T-helper 2 cell treated with Interferon-gamma antibody and Interleukin-4, amounts not matched to agents 5 μg/mL and 100 μg/mL, for 36 hours (primary cell): ENCODE measurements at regions not wholly inside any gene's neighbourhood (a gene's known extent, or its start where the extent isn't known, plus 50 kb on each side); places are given as distances from the start of the nearest gene placed in this dataset.

Experiments
- DNase-seq: peaks from one replicate; pipeline ENCODE4 v3.0.0; 2021; ENCODE audit warnings: low spot score
- H3K27ac Mint-ChIP-seq: one replicate; pipeline ENCODE4 v1.8.0; 2021; ENCODE audit warnings: mild to moderate bottlenecking, mixed read lengths
- H3K27me3 Mint-ChIP-seq: one replicate; pipeline ENCODE4 v1.8.0; 2021; ENCODE audit warnings: low read depth, mixed read lengths
- H3K36me3 Mint-ChIP-seq: one replicate; pipeline ENCODE4 v1.8.0; 2021; ENCODE audit warnings: low read depth, mixed read lengths
- H3K4me1 Mint-ChIP-seq: one replicate; pipeline ENCODE4 v1.8.0; 2021; ENCODE audit warnings: low read depth, mixed read lengths
- H3K4me3 Mint-ChIP-seq: one replicate; pipeline ENCODE4 v1.8.0; 2022; ENCODE audit warnings: mild to moderate bottlenecking, moderate library complexity, mixed read lengths
- H3K9me3 Mint-ChIP-seq: one replicate; pipeline ENCODE4 v1.8.0; 2021; ENCODE audit warnings: mixed read lengths

DNA sequence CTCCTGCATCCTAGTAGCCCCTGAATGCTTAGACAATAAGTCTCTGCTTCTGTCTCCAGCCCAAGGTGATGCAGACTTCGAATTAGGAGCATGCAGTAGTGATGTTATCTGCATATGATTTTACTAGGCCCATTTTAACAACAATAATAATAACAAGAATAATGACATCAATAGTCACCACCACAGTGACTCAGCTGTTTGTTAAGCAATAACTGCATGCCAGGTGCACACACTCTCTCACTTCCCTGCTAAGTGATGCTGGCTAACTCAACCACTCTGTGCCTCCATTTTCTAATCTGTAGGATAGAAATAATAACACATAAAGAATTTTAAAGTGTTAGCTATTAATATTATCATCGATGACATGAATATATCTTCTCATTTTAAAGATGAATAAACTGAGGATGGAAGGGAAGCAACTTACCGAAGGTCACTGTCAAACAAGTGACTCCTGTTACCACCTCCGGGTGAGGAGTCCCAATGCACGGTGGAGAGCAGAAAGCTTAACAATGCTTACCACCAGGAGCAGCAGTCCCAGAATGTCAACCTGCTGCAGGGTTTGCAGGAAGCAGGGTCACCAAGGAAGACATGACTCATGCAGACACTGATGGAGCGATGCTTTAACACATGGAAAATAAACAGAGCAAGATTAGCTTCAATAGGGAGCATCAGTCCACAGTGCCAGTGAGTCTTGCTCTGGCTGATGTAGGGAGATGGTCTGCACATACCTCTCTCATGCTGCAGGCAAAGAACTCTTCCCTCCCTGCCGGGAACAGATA is 290.2 kb downstream of the SPATA17 start:
- no peak for DNase-seq
- Mint-ChIP-seq H3K4me3 (no peak overlapping the region), H3K27me3 (peaks cover 5% of the 10 kb centered on the region), H3K9me3 (no peaks in the 10 kb centered on the region), H3K4me1 (no peaks in the 10 kb centered on the region), H3K27ac (no peak overlapping the region), H3K36me3 (no peaks in the 10 kb centered on the region)

DNA sequence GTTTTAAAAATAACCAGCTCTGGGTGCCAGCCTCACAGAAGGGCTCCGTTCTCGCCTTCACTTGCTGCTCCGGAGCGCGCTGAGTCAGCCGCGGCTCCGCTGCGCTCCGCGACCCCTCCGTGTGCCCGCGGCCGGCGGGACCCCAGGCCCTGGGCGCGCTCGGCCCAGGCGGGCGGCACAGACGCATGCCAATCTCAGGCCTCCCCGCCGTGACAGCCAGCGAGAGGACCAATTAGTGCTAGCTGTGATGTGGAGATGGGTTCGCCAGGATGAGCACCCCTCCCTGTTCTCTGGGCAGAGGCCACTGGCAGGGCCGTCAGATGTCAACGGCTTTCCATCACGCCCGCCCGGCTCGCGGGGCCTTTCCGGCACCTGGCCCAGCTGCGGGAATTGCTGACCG is 293.8 kb downstream of the SPATA17 start:
- no peak overlapping the region for H3K4me3 Mint-ChIP-seq
- no peaks in the 10 kb centered on the region for H3K4me1 Mint-ChIP-seq
- no peaks in the 10 kb centered on the region for H3K36me3 Mint-ChIP-seq
- no peaks in the 10 kb centered on the region for H3K9me3 Mint-ChIP-seq
- H3K27me3 Mint-ChIP-seq = peaks cover 7% of the 10 kb centered on the region
- DNase-seq = no peak
- H3K27ac Mint-ChIP-seq = no peak overlapping the region

DNA sequence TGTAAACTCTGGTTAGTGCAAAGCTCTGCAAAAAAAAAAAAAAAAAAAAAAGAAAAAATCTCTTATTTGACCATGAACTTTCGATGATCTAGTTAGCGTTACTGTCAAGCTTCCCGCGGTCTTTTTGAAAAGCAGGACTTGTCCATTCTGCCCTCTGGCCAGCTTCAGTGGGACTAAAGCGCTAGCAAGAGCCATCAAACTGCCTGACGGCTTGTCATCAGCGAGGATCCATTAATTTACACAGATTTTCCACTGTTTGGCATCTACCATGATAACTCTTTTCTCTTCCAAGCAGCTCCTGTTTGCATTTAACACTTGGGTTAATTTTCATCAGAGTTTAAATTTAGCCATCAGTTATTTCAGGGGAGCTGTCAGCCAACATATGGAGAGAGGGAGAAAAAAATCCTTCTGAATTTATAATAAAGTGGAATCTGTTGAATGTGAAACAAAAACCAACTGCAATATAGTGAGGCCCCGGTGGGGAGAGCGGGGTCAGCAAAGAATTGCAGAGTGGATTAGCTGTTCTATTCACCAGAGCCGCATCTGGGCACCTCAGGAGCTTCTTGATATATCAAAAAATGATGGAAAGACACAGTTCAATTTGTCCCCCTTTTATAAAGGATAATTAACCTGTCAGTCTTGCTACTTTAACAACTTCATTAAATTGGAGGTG is 298.2 kb downstream of the SPATA17 start:
- no peak overlapping the region for H3K27ac Mint-ChIP-seq
- no peaks in the 10 kb centered on the region for H3K4me1 Mint-ChIP-seq
- no peak for DNase-seq
- H3K36me3 Mint-ChIP-seq = no peaks in the 10 kb centered on the region
- no peak overlapping the region for H3K4me3 Mint-ChIP-seq
- peaks cover 5% of the 10 kb centered on the region for H3K27me3 Mint-ChIP-seq
- no peaks in the 10 kb centered on the region for H3K9me3 Mint-ChIP-seq

DNA sequence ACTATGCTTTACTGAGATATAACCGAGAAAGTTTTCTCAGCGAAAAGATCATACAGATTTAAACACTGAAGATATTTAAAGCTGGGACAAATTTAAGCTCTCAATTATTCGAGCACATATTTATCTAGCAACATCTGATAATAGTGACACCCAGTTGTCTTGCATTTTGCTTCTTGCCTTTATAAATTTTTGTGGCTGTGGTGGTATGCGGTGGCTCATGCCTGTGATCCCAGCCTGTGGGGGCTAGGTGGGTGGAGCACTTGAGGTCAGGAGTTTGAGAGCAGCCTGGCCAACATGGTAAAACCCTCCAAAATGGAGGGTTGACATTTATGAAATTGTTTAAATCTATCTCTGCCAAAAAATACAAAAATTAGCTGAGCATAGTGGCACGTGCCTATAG is 312.2 kb downstream of the SPATA17 start:
- no peak overlapping the region for H3K27ac Mint-ChIP-seq
- H3K27me3 Mint-ChIP-seq = no peaks in the 10 kb centered on the region
- H3K4me3 Mint-ChIP-seq = no peak overlapping the region
- H3K36me3 Mint-ChIP-seq = no peaks in the 10 kb centered on the region
- no peak for DNase-seq
- H3K4me1 Mint-ChIP-seq = no peaks in the 10 kb centered on the region
- H3K9me3 Mint-ChIP-seq = no peaks in the 10 kb centered on the region

DNA sequence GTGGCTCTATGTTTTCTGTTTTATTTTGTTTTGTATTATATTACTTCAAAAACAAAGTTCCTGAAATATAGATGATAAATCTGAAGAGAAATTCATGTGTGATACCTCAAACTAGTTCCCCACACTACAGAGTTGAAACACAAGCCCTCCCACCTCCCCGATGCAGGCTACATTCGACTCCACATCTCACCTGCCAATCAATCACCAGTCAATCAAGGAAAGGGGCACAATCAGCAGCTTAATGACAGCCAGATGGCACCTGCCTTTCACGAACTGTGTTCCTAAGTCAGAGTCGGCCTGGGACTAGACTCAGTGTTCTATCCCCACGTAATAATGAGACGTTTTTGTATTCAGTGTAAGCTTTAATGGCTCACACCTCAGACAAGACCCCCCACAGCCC is 313.4 kb downstream of the SPATA17 start:
- DNase-seq = no peak
- H3K4me1 Mint-ChIP-seq = no peaks in the 10 kb centered on the region
- no peak overlapping the region for H3K4me3 Mint-ChIP-seq
- no peaks in the 10 kb centered on the region for H3K9me3 Mint-ChIP-seq
- no peak overlapping the region for H3K27ac Mint-ChIP-seq
- no peaks in the 10 kb centered on the region for H3K27me3 Mint-ChIP-seq
- H3K36me3 Mint-ChIP-seq = no peaks in the 10 kb centered on the region

DNA sequence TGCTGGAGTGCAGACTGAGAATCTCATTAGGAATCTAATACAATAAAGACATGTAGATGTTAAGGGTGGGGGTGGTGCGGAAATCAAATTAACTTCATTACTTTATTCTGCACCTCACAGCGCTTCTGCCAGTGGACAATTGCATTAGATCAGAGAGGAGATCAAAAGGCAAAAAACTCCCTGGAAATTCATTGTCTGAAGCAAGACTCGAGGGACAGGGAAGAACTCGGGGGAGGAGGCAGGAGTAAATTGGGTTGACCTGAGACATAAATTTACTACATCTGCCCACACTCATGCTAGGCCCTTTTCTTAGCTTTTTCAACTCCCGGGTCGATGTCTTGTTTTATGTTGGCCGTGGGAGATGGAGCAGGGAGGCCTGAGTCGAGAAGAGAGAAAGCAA is 315.4 kb downstream of the SPATA17 start:
- no peak overlapping the region for H3K27ac Mint-ChIP-seq

DNA sequence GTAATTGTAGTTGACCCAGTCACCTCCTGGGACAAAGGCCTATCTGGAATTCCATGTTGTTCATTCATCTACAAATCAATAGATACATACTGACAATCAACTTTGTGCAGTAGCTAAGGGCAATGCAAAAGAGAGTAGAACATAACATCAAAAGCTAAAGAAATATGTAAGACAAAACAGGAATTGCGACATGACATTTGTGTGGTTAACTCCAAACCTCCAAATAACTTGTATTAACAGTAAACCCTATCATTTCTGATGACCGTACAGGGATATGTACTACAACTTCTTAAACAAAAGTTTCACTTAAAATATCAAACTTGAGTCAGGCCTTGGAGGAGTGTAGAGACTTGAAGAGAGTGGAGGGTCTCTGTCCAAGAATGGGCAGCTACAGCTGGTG is 317.6 kb downstream of the SPATA17 start:
- DNase-seq = no peak
- Mint-ChIP-seq H3K27ac (no peak overlapping the region), H3K27me3 (no peaks in the 10 kb centered on the region), H3K9me3 (no peaks in the 10 kb centered on the region), H3K36me3 (no peaks in the 10 kb centered on the region), H3K4me1 (no peaks in the 10 kb centered on the region), H3K4me3 (no peak overlapping the region)

More for the DNA sequence above, 315.4 kb downstream of the SPATA17 start:
- Mint-ChIP-seq H3K4me3 (no peak overlapping the region), H3K27me3 (no peaks in the 10 kb centered on the region), H3K9me3 (no peaks in the 10 kb centered on the region), H3K4me1 (no peaks in the 10 kb centered on the region), H3K36me3 (no peaks in the 10 kb centered on the region)
- no peak for DNase-seq

DNA sequence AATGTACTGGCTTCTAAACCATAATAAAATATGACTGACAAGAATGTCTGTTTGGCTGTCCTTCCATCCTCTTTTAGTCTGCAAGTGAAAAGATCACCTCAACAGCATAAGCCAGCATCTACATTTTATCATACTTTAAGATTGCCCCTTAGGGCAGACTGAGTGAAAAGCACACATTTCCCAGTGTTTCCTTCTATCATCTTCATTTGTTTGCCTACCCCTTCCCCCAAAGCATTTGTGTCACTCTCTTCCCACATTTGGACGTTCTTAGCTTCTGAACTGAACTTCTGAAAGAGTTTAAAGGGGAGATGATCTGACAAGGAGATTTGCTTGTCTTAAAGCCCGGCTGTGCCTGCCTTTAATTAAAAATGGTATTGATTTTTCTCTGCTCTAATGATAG is 322.2 kb downstream of the SPATA17 start:
- no peaks in the 10 kb centered on the region for H3K27me3 Mint-ChIP-seq
- no peak for DNase-seq
- no peak overlapping the region for H3K27ac Mint-ChIP-seq
- no peaks in the 10 kb centered on the region for H3K4me1 Mint-ChIP-seq
- H3K36me3 Mint-ChIP-seq = no peaks in the 10 kb centered on the region
- no peak overlapping the region for H3K4me3 Mint-ChIP-seq
- H3K9me3 Mint-ChIP-seq = peaks cover 5% of the 10 kb centered on the region

DNA sequence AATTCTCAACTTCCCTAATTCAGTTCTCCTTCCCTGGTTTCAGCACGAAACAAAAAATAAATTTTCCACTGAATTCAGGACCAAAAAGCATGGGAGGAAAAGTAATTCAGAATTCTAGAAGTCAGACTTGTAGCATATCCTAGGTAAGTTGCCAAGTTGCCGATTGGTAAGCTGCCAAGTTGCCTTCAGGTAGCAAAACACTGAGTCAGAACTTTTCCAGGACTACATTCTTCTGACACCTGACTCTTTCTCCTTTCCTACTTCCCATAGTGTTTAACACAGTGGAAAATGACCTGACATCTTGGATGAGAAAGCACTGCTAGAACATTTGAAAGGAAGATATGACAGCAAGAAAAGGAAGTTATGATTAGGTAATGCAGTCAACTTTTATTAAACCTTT is 322.8 kb downstream of the SPATA17 start:
- H3K4me1 Mint-ChIP-seq = no peaks in the 10 kb centered on the region
- no peak for DNase-seq
- no peak overlapping the region for H3K4me3 Mint-ChIP-seq
- H3K27ac Mint-ChIP-seq = no peak overlapping the region
- H3K27me3 Mint-ChIP-seq = no peaks in the 10 kb centered on the region
- peaks cover 5% of the 10 kb centered on the region for H3K9me3 Mint-ChIP-seq
- no peaks in the 10 kb centered on the region for H3K36me3 Mint-ChIP-seq

DNA sequence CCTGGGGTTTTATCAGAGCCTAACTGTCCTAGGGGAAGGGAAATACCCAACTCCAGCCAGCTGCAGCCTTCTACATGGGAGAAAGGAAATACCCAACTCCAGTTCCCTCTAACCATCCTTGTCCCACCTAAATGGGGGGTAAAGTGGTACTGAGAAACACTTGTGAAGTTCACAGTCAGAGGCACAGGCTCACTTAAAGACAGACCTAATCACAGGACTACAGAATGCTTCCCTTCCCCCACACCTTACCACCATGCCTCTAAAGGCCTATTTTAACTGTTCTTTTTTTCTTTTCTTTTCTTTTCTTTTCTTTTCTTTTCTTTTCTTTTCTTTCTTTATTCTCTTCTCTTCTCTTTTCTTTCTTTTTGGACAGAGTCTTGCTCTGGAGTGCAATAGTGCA is 324.6 kb downstream of the SPATA17 start:
- Mint-ChIP-seq H3K4me1 (no peaks in the 10 kb centered on the region), H3K36me3 (no peaks in the 10 kb centered on the region), H3K27me3 (no peaks in the 10 kb centered on the region), H3K27ac (no peak overlapping the region), H3K4me3 (no peak overlapping the region), H3K9me3 (peaks cover 5% of the 10 kb centered on the region)
- no peak for DNase-seq

DNA sequence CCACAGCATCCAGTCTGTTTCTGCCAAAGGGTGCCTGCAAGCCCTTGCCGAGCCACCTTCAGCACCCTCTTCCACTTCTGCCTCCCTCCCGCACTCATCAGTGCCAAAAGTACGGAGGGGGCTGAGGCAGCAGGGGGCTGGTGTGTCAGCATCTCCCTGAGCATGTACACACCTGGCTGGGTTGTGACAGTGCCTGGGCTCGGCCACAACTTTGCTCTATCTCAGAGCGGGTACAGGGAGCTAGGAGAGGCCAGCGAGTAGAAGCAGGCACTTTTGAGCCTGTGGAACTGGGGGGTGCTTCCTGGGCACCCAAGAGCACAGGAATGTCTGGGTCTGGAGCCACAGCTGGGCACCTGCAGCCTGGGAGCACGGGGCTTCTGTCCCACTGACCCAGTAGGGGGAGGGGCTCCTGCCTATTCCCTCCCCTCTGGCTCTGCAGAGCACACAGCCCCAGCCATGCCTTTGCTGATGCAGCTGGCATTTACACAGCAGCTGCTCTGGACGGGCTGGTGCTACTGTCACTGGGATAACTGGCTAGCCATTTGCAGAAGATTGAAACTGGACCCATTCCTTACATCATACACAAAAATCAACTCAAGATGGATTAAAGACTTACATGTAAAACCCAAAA is 319.8 kb upstream of the RRP15 start:
- no peaks in the 10 kb centered on the region for H3K4me1 Mint-ChIP-seq
- H3K27me3 Mint-ChIP-seq = no peaks in the 10 kb centered on the region
- H3K9me3 Mint-ChIP-seq = peaks cover 1% of the 10 kb centered on the region
- H3K27ac Mint-ChIP-seq = no peak overlapping the region
- no peak for DNase-seq
- no peak overlapping the region for H3K4me3 Mint-ChIP-seq
- no peaks in the 10 kb centered on the region for H3K36me3 Mint-ChIP-seq

DNA sequence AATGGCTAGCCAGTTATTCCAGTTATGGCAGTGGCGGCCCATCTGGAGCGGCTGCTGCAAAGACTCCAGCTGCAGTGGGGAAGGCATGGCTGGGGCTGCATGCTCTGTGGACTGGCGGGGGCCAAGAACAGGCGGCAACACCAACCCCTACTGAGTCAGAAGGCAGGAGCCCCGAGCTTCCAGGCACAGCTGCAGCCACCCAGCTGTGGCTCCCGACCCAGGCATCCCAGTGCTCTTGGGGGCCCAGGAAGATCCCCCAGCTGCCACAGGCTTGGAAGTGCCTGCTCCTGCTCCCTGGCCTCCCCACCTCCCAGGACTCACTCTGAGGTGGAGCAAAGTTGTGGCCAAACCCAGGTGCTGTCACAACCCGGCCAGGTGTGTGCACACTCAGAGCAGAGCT is 317.0 kb upstream of the RRP15 start:
- Mint-ChIP-seq H3K4me3 (no peak overlapping the region), H3K27me3 (no peaks in the 10 kb centered on the region), H3K36me3 (no peaks in the 10 kb centered on the region), H3K4me1 (no peaks in the 10 kb centered on the region), H3K27ac (no peak overlapping the region), H3K9me3 (peaks cover 15% of the 10 kb centered on the region)
- DNase-seq = no peak

DNA sequence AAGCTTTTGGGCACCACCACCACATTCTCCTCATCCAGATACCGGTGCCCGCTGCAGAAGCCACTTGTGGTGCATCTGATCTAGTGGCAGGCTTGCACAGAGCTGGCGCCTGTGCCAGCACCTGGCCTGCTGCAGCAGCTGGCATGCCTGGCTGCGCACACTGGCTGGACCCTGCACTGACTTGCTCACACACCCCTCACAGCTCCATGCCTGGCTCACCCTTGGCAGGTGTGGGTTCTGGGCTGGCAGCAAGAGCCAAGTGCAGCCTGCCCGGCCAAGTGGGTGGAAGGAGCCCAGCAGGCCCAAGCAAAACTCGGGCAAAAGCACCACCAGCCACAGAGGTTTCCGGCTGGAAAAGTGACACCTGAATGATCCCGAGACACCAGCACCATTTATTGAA is 315.7 kb upstream of the RRP15 start:
- Mint-ChIP-seq H3K27ac (no peak overlapping the region), H3K4me3 (no peak overlapping the region)

DNA sequence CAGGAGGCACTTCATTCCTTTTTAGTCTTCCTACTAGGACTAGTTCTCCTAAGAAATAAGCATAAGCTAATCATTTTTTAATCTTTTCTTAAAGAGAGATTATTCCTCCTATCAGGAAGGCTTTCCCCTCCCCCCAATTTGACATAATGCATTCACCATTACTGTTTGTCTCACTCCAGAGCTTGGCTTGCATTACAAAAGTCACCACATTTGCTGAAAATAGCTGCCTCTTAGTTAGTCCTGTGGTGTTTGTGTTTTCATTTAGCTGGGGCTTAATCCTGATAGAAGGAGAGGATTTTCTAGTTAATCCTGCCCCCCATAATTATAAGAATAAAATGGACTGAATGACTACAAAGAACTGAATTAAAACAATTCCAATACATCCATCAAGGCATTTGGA is 307.1 kb upstream of the RRP15 start:
- H3K9me3 Mint-ChIP-seq = peaks cover 7% of the 10 kb centered on the region
- no peaks in the 10 kb centered on the region for H3K36me3 Mint-ChIP-seq
- H3K4me1 Mint-ChIP-seq = no peaks in the 10 kb centered on the region
- H3K27me3 Mint-ChIP-seq = no peaks in the 10 kb centered on the region
- no peak for DNase-seq
- no peak overlapping the region for H3K4me3 Mint-ChIP-seq
- H3K27ac Mint-ChIP-seq = no peak overlapping the region

More for the DNA sequence above, 315.7 kb upstream of the RRP15 start:
- no peaks in the 10 kb centered on the region for H3K4me1 Mint-ChIP-seq
- H3K36me3 Mint-ChIP-seq = no peaks in the 10 kb centered on the region
- peaks cover 15% of the 10 kb centered on the region for H3K9me3 Mint-ChIP-seq
- DNase-seq = no peak
- H3K27me3 Mint-ChIP-seq = no peaks in the 10 kb centered on the region
